ENCODE measurements at regions not wholly inside any gene's neighbourhood (a gene's known extent, or its start where the extent isn't known, plus 50 kb on each side); places are given as distances from the start of the nearest gene placed in this dataset.
"Not testable (repeated sequence)": the region's sequence is repeated elsewhere in the genome, so short reads cannot be mapped to it uniquely, and the experiment has no call there.

GRCh38 chrX:74218895-74219294 is 85.1 kb upstream of the ZCCHC13 start:
- no peak overlapping the region for H3K27ac ChIP-seq
- TF ChIP-seq, protein P1, sequence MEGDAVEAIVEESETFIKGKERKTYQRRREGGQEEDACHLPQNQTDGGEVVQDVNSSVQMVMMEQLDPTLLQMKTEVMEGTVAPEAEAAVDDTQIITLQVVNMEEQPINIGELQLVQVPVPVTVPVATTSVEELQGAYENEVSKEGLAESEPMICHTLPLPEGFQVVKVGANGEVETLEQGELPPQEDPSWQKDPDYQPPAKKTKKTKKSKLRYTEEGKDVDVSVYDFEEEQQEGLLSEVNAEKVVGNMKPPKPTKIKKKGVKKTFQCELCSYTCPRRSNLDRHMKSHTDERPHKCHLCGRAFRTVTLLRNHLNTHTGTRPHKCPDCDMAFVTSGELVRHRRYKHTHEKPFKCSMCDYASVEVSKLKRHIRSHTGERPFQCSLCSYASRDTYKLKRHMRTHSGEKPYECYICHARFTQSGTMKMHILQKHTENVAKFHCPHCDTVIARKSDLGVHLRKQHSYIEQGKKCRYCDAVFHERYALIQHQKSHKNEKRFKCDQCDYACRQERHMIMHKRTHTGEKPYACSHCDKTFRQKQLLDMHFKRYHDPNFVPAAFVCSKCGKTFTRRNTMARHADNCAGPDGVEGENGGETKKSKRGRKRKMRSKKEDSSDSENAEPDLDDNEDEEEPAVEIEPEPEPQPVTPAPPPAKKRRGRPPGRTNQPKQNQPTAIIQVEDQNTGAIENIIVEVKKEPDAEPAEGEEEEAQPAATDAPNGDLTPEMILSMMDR (IDR thresholded peaks at IDR 0.05) = no peak
- no peak for TF ChIP-seq ZFX (IDR thresholded peaks at IDR 0.05; ENCODE audit: borderline replicate concordance)

- no peak overlapping the region for H3K27ac ChIP-seq
- TF ChIP-seq ZFX (IDR thresholded peaks at IDR 0.05; ENCODE audit: borderline replicate concordance) = no peak
- TF ChIP-seq, protein P1 (IDR thresholded peaks at IDR 0.05) = no peak
These were observed 87.6 kb upstream of the ZCCHC13 start for GRCh38 chrX:74216421-74216820.

- no peak for TF ChIP-seq ZFX (IDR thresholded peaks at IDR 0.05; ENCODE audit: borderline replicate concordance)
- TF ChIP-seq, protein P1 (IDR thresholded peaks at IDR 0.05) = no peak
- H3K27ac ChIP-seq = no peak overlapping the region
These were observed 92.1 kb upstream of the ZCCHC13 start for GRCh38 chrX:74211911-74212310.

DNA sequence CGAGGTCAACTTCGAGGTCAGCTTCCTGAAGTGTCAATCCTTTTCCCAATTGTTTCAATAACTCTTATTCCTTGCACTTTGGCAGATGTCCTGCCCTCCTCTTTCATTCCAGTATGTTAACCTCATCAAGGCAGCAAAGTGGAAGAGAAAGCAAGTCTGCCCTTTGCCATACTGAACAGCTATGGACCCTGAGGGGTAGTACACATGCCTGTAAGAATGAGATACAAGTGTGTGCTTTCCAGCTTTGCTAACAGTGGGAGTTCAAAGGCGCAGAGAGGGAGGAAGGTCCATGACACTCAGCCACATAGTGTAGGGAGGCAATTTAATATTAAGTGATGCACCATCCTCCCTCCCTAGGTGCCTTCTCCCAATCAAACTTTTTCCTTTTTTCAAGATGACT is 96.4 kb upstream of the ZCCHC13 start:
- no peak overlapping the region for H3K27ac ChIP-seq
- TF ChIP-seq ZFX (IDR thresholded peaks at IDR 0.05; ENCODE audit: borderline replicate concordance) = no peak
- TF ChIP-seq, protein P1 (IDR thresholded peaks at IDR 0.05) = no peak

DNA sequence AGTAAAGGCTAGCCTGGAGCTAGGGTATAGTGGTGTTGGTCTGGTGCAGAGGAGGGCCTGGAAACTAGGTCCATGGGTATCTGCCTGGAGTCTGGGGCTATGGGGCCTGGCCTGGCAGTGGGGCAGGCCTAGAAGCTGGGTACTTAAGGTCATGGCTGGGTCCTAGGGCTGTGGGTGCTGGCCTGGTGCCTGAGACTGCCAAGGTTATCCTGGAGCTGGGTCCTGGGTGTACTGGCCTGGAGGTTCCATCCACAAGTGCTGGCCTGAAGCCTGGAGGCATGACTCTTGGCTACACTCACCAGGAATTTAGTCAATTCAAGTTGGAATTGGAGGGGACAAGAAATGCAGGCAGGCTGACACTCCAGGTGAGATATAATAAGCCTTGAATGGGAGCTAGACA is 108.4 kb upstream of the ZCCHC13 start:
- TF ChIP-seq, protein P1 (IDR thresholded peaks at IDR 0.05) = no peak
- TF ChIP-seq ZFX (IDR thresholded peaks at IDR 0.05; ENCODE audit: borderline replicate concordance) = no peak
- H3K27ac ChIP-seq = no peak overlapping the region

DNA sequence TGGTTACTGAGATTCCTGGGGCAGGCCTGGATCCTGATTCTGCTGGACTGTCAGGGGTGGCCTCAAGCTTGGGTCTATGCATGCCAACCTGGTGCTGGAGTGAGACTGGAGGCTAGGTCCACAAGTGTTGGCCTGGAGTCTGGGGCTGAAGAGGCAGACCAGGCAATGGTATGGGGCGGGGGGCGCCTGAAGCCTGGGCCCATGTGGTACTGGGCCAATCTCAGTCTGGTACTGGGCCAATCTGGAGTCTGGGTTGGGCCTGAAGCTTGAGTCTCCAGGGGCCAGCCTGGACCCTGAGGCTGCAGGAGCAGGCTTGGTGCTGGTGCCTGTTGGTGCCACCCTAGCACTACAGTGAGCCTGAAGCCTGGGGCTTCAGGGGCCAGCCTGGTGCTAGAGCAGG is 108.9 kb upstream of the ZCCHC13 start:
- TF ChIP-seq ZFX (IDR thresholded peaks at IDR 0.05; ENCODE audit: borderline replicate concordance) = no peak
- TF ChIP-seq, protein P1 (IDR thresholded peaks at IDR 0.05) = no peak
- no peak overlapping the region for H3K27ac ChIP-seq

DNA sequence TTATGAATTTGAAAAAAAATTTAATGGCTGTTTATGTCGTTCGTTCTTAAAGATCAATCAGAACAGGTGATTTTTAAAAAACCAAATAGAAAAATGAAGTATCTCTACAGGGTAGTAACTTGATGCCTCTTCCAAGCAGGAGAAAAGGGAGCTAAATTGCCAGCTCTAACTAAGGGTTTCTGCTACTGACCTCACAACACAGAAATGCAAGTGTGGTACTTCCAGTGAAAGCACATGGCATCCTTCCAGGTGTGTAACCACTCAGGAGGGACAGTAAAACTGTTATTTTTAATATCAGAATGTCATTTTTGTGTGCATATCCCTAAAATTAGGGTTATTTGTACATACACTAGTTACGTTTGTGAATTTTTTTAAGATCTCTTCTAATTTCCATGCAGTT is 116.8 kb upstream of the ZCCHC13 start:
- TF ChIP-seq, protein P1 (IDR thresholded peaks at IDR 0.05) = no peak
- TF ChIP-seq ZFX (IDR thresholded peaks at IDR 0.05; ENCODE audit: borderline replicate concordance) = no peak

GRCh38 chrX:74183047-74183446 is 120.9 kb upstream of the ZCCHC13 start:
- not testable (repeated sequence) for H3K27ac ChIP-seq

More for the DNA sequence above, 116.8 kb upstream of the ZCCHC13 start:
- no peak overlapping the region for H3K27ac ChIP-seq

DNA sequence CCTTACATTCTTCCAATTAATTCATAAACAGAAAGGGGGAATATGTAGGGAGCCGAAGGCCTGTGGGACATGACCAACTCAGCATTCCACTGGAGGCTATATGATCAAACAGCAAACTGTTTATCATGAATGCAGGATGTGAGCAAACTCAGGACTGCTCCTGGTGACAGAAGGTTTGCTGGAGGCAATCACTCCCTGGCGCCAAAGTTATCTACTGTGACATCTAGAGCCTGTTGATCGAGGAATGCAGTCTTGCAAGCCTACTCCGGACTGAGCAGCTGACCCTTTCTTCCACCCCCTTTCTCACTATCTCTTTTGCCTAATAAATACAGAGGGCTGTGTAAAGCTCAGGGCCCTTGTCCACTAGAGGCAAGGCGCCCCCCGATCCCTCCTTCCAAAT is 122.0 kb upstream of the ZCCHC13 start:
- H3K27ac ChIP-seq = peak overlapping the region; percentile 60

Measured in 22Rv1 (cell line).